GM19455 (cell line): ENCODE measurements at regions not wholly inside any gene's neighbourhood (a gene's known extent, or its start where the extent isn't known, plus 50 kb on each side); places are given as distances from the start of the nearest gene placed in this dataset.
"Not testable (repeated sequence)": the region's sequence is repeated elsewhere in the genome, so short reads cannot be mapped to it uniquely, and the experiment has no call there.

Experiments used
- ATAC-seq: cut with Tn5 transposase; IDR thresholded peaks from one replicate; pipeline ENCODE4 v1.9.1; 2021; ENCODE audit not compliant: unreplicated experiment

DNA sequence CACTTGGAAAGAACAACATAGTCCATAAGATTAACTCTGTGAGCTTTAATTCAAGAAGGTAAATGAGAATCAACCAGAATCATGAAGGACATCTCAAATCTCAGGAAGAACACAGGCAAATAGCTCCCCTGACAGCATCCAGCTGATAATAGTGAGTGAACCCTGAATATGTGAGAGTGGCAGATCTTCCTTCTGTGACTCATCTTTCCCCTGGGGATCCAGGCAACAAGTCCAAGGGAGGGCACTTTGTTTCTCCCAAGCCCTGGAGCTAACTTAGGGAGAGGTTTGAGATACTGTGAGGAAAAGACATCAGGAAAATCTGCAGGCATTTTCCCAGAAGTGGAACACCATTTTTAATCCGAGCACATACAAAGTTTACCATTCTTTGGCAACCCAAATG, 763.9 kb upstream of the MGAT4C start:
- ATAC-seq, result no peak

DNA sequence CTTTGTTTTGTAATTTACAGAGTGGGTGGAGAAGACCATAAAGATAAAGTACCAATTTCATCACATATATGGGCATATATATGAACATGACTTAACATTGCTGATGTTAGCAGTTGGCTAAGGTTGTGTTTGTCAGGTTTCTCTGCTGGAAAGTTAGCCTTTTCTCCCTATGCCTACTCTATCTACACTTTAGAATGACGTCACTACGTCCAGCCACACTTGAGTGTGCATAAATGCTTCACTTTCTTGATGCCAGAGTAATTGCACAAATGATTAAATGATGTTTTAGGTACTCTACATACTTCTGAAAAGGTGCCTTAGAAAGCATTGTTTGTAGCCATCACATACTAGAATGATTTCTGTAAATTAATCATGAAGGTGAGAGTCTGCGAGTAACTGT, 759.2 kb upstream of the MGAT4C start:
- no peak for ATAC-seq

DNA sequence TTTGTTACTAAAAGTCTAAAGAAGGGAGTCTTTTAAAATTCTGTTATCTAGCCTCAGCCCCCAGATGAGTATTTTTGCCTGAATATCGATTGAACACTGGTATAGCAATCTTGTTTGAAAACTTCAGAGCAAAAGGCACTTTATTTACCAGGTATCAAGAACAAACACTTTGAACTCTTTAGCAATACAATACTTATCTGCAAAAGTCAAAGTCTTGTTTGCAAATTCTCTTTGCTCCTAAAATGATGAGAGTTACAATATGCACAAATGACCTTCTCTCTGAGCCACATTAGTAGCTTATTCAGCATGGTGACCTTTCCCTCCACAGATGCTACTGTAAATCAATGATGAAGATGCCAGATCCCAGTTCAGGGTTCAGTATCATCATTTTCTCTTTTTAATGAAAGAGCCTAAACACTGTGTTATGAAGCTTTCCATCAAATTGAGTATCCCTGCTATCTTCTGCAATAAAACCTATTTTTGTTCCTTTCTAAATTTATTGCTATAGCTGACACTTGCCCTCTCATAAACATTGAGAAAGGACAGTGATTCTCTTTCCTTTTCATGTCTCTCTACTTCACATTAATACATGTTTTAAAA, 752.7 kb upstream of the MGAT4C start:
- no peak for ATAC-seq

DNA sequence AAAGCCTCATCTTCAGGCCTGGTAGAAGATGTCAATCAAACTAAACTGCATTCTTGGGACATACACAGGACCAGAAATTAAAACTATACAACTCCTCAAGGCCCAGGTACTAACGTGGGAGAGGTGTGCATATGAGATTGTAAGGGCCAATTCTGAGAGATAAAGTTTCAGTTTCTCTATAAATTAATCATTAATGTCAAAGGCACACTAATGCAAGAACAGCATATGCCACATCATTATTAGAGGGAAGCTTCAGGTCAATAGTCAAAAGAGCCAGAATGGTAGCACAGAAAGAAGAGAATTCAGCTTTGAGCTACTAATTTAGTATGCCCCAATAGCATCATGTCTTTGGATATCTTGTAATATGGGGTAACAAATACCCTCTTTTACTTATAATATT, 744.9 kb upstream of the MGAT4C start:
- ATAC-seq, result no peak

DNA sequence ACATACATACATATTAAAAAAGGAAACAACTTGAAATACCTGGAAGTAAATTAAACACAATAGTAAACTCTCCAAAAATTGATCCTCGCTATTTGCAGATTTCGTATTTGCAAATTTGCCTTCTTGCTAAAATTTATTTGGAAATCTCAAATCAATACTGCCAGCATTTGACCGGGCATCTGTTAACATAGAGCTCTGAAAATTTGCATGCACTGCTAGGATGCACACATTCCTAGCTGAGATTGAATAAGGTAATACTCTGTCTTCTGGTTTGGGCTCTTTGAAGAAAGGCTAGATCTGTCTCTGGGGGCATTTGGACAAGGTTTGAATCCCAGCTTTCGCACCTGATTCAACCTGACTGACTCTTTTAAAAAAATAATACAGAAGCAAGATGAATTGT, 729.1 kb upstream of the MGAT4C start:
- ATAC-seq, result no peak

DNA sequence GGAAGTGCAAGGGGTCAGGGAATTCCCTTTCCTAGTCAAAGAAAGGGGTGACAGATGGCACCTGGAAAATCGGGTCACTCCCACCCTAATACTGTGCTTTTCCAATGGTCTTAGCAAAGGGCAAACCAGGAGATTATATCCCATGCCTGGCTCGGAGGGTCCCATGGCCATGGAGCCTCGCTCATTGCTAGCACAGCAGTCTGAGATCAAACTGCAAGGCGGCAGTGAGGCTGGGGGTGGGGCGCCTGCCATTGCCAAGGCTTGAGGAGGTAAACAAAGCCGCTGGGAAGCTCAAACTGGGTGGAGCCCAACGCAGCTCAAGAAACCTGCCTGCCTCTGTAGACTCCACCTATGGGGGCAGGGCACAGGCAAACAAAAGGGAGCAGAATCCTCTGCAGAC, 714.4 kb upstream of the MGAT4C start:
- ATAC-seq, result not testable (repeated sequence)

DNA sequence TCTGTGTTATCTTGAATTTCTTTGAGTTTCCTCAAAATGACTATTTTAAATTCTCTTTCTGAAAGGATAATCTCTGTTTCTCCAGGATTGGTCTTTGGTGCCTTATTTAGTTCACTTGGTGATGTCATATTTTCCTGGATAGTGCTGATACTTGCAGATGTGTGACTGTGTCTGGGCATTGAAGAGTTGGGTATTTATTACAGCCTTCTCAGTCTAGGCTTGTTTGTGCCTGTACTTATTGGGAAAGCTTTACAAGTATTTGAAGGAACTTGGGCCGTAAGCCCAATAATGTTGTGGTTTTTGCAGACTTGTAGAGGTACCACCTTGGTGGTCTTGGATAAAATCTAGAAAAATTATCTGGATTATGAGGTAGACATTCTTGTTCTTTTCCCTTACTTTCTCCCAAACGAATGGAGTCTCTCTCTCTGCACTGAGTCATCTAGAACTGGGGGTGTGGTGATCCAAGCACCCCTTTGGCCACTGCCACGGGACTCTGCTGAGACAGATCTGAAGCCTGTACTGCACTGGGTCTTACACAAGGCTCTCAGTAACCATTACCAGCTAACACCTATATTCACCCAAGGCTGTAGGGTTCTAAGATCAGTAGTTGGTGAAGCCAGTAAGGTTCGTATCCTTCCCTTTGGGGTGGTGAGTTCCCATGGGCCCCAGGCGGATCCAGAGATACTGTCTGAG, 703.7 kb upstream of the MGAT4C start:
- ATAC-seq, result no peak

DNA sequence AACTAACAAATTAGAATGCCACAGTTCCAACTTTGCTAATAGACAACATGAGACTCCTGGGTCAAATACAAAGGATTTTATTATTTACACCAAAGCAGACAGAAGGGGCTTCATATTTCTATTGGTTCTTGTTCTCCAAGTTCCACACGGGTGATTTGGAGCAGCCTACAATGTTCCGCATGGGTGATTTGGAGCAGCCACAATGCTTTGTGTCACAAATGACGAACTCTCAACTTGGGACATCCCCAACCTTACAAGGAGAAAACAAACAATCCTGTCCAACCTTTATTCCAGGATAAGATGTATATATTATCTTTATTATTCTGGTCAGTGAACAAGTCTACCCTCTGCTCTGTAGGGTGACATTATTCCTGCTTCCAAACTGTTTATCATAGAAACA, 694.3 kb upstream of the MGAT4C start:
- ATAC-seq, result no peak

DNA sequence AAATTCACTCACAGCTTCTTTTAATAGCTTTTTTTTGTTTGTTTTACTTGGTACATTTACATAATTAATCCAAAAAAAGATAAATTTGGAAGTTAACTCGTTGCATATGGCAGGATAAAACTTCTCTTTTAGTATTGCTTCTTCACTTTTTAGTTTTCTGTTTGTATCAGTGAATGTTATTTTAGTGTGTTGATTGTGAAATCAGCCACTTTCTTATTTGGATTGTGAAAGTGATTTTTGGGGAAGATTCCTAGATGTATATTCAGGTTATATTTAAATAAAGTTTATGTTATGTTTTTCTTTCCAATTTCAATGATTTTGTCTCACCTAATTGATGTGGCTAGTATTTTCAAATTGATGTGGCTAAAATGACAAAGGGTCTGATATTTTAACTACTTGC, 693.9 kb upstream of the MGAT4C start:
- ATAC-seq, result no peak

DNA sequence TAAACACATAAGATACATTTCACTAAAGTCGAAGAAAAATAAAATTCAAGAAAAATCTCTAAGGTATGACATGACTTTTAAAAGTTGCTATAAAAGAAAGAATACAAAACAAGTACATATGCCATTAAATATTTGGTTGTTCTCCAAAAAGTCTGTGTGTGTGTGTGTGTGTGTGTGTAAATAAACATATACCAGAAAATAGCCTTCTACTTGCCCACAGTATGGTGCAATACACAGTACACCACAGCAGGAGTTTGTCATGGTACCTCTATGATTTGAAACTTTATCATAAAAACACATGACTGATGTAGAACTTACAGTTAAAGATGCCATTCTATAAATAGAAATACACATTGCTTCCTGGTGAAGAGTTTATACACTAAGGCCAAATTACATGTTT, 692.7 kb upstream of the MGAT4C start:
- ATAC-seq, result no peak

DNA sequence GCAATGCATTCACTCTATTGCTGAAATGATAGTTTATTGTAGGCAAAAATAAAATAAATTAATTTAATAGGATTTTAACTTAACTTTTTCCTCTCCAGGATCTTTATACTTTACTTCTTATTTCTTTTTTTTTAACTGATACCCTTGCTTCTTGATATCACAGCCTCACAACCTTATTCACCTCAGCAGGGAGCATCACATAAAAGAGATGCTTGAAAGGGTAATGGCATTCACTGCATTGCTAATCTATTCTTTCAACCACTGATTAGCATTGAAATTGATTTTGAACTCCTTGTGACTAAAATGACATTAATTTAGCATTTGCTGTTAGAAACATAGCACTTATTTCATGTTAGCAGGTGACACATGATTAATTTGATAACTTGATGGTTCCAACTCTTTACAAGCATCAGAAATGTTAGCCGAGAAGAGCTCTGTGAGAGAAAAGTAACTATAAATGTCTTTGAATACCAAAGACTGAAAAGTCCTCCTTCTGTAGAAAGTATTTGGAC, 689.5 kb upstream of the MGAT4C start:
- no peak for ATAC-seq

DNA sequence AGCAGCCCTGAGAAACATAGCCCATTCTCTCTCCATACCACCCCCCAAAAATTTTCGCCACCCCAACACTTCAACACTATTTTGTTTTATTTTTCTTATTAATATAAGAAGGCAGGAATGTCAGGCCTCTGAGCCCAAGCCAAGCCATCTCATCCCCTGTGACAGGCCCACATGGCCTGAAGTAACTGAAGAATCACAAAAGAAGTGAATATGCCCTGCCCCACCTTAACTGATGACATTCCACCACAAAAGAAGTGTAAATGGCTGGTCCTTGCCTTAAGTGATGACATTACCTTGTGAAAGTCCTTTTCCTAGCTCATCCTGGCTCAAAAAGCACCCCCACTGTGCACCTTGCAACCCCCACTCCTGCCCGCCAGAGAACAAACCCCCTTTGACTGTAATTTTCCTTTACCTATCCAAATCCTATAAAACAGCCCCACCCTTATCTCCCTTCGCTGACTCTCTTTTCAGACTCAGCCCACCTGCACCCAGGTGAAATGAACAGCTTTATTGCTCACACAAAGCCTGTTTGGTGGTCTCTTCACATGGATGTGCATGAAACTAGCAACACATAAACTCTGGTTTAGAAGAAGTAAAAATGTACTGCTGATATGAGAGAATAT, 688.1 kb upstream of the MGAT4C start:
- ATAC-seq, result not testable (repeated sequence)

DNA sequence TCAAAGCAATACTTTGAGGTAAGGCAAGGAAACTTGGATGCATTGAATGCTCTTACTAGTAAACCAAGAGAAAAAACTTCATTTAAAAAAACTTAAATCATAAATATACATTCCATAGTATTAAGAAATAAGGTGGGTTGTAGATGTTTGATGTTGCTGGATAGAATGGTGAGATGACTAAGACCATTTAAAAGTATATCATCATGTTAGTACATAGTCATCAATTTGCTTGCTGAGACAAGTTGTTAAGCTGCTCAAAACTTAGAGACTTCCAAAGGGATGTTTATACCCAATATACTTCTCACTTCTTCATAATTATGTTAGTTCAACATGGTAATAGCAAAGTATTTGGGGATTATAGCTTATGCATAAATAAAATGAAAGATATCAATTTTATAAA, 675.5 kb upstream of the MGAT4C start:
- ATAC-seq, result no peak

DNA sequence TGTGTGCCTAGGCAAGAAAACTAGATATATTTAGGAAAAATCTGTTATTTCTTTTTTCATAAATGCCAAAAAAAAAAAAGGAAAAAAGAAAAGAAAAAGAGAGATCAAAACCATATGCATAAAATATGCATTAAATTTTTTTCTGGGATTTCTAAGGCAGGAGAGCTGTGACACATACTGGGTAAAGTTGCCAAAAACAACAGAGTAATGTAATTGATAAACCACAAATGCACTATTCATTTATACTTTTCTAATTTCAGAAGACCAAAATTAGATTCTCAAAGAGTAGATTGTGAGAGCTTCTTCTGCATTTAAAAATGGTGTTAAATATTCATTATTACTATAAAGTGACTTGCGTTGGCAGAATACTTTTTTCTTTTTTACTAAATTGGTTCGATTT, 673.8 kb upstream of the MGAT4C start:
- no peak for ATAC-seq

DNA sequence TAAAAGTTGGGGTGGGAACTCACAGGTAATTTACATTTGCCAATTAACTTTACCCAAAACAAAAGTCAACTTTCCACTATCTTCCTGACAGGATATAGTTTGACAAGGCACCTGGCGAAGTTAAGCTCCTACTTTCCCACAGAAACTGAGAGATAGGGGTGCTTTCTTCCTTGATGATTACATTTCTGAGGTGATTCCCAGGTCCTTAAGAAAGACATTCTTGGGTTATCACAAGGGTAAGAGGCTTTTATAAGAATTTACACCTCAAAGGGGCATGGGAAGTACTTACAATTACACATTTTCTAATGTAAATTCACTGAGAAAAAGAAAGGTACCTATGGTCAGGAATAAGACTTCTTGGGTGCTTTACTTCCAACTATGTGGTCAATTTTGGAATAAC, 660.9 kb upstream of the MGAT4C start:
- no peak for ATAC-seq

DNA sequence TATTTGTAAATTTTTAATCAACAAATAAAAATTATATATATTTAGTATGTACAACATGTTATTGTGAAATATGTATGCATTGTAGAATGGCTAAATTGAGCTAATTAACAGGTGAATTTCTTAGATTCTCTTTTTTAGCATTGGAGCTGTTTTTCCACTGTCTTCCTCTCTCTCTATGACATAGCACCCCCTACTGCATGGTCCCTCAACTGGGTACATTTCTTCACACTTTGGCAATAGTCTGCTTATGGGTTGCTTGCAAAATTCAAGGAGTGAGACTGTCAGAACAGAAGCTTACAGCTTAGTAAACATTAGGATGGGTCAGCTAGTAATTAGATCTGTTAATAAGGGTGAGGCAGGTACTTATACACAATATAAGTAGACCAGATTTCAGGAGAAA, 658.5 kb upstream of the MGAT4C start:
- no peak for ATAC-seq

DNA sequence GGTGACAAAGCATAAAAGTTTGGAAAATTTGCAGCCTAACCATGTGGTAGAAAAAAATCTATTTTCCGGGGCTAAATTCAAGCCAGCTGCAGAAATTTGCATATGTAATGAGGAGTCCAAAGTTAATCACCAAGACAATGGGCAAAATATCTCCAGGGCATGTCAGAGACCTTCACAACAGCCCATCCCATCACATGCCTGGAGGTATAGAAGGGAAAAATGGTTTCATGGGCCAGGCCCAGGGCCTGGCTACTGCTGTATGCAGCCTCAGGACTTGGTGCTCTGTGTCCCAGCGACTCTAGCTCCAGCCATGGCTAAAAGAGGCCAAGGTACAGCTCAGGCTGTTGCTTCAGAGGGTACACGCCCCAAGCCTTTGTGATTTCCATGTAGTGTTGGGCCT, 655.8 kb upstream of the MGAT4C start:
- ATAC-seq, result no peak

DNA sequence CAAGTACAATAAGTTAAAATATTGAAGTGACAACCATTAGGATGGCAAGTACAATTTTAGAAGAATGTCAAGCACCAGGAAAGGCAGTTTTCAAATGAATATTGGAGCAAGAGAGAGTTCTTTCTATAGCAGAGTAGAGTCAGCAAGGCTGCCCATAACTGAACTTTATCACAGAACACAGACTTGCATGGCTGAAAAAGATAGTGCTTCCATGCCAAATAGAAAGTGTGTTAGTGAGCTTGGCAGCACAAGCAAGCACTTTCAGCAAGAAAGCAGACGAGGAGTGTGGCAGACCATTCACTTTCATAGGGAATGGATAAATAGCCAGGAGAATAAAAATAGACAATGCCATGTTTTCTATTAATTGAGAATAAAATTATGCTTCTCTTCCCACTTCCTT, 647.0 kb upstream of the MGAT4C start:
- ATAC-seq, result no peak

DNA sequence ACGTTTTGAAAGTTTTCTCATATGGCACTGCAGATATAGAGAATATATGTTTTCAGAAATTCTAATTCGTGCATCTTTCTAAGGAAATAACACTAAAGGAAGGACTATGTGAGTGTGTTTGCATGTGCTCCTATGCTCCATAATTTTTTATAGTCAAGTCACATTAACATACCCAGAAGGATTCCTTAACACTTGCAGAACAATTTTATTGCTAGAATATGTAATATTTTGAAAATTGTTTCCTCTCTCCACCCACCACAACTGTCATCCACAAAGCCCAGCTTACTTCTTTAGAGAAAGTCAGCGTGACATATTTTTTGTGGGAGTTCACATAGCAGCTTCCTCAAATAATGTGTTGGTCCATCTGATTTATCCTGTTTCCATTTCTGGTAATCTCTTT, 604.6 kb upstream of the MGAT4C start:
- ATAC-seq, result no peak

DNA sequence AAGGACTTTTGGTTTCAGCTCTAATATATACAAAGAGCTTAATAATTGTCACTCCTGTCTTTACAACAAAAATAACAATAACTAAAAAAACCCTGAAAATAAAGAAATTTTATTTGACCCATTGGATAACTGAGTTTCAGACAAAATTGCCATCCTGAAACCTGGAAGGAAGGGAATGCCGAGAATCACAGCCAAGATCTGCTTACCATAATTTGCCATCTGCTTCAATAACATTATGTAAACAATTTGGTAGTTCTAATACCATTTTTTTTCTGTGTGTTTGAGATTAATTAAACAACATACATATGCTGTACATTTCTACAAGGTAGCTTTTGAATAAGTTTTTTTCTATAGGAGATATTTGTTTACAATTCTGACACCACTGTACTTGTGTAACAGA, 596.3 kb upstream of the MGAT4C start:
- ATAC-seq, result no peak

DNA sequence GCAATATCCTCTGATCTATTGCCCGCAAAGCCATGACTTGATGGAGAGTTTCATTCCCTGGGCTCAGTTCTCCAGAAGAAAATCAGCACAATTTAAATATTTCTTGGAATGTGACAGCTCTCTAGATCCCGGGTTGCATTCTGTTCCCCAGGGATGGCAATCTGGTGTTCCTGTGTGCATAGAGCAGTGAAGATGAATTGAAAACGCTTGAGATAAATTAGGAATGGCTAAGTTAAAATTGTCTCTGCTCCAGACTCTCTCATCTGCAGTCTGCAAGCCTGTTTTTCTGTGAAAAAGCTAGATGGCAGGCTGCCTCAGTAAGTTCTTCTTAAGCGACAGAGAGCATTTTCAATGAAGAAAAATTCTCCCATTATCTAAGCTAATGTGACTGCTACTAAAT, 582.5 kb upstream of the MGAT4C start:
- ATAC-seq, result no peak

DNA sequence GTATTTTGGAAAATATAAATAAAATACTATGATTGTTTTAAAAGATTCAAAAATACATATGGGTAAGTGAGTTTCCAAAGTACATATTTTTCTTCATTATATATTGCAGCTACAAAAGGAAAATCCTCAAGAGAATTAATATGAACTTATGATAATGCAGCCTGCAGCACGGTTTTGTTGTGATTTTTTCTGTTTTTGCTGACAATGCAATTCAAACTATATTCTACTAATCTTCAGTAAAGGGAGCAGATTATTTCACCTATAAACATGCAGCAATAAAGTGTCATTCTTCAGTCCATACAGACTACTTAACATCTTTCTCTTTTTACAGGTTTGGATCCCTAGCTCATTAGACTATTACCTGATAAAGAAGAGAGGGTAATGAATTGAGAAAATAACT, 582.1 kb upstream of the MGAT4C start:
- no peak for ATAC-seq

DNA sequence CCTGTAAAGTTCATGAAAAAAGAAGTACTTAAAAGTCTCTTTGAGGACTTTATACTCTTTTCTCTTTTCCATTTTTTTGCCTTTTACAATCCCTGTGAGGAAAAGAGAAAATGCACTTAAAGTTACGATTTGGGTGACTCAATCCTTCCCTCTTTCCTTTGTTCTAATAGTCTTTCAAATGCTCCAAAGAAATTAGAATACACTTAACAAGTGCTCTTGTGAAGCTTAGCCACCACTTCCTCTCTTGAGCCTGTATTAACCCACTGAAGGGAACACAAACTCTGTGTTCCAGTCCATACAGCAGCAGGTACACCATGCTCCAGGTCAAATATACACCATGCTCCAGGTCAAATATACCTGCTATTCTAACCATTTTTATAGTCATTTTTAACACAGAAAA, 581.1 kb upstream of the MGAT4C start:
- no peak for ATAC-seq
